Neural progenitor cell (in vitro differentiated cells): ENCODE measurements at regions not wholly inside any gene's neighbourhood (a gene's known extent, or its start where the extent isn't known, plus 50 kb on each side); places are given as distances from the start of the nearest gene placed in this dataset.

Source experiments
- CTCF ChIP-seq: fragments of 200-600 bp; sonication (generic); IDR thresholded peaks from 2 replicates; pipeline ENCODE4 v1.5.1; 2017; ENCODE audit warnings: antibody characterized with exemption, mild to moderate bottlenecking
- EZH2 ChIP-seq: fragments of 200-600 bp; sonication (generic); IDR thresholded peaks from 2 replicates; pipeline ENCODE4 v1.6.1; 2017; ENCODE audit warnings: antibody characterized with exemption, mild to moderate bottlenecking, moderate library complexity
- EZH2phosphoT487 ChIP-seq: fragments of 200-600 bp; sonication (generic); IDR thresholded peaks from 2 replicates; pipeline ENCODE4 v1.6.1; 2017; ENCODE audit warnings: antibody characterized with exemption

- TF ChIP-seq CTCF (no peak), EZH2 (no peak), EZH2phosphoT487 (no peak)
Observed at GRCh38 chr17:71634376-71634775, 486.4 kb upstream of the SOX9 start.
